NOMO-1 treated with DMSO at 0.1 percent for 48 hours (cell line): ENCODE measurements at regions not wholly inside any gene's neighbourhood (a gene's known extent, or its start where the extent isn't known, plus 50 kb on each side); places are given as distances from the start of the nearest gene placed in this dataset.
A peak's percentile ranks its signal among the peaks of the same experiment; 100 is the strongest.
"Not testable (repeated sequence)": the region's sequence is repeated elsewhere in the genome, so short reads cannot be mapped to it uniquely, and the experiment has no call there.

Experiments used
- DNase-seq: peaks from one replicate; lab custom pipeline; 2025; ENCODE audit not compliant: unreplicated experiment; lab: John Stamatoyannopoulos, UW

DNA sequence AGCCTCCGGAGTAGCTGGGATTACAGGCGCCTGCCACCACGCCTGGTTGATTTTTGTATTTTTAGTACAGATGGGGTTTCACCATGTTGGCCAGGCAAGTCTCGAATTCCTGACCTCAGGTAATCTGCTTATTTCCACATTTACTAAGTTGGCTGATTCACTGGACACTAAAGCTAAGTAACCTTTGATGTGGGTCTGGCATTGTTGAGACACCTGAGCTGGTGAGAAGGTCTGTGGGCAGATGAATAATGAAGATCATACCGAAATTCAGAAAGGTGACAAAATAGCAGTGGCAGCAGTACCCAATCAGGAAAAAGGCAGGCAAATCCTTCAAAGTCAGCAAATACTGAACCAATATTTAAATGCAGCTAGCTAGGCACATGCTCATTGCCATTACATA lies 210.6 kb upstream of the ZNF608 start:
- no peak for DNase-seq

DNA sequence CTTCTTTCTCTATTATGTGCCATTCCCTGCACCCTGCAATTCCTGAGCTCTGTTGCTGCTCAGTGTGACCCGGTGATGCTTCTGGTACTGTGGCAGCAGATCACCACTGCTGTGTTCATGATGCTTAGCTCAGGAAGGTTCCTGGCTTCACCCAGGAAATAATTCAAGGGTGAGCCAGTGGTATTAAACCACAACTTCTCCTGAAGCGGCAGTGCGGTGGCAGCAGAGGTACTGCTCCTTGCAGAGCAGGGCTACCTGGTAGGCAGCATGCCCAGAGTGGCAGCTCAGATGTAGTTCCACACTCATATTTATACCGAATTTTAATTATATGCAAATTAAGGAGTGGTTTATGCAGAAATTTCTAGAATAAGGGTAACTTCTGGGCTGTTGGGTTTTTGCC lies 213.8 kb upstream of the ZNF608 start:
- no peak for DNase-seq

DNA sequence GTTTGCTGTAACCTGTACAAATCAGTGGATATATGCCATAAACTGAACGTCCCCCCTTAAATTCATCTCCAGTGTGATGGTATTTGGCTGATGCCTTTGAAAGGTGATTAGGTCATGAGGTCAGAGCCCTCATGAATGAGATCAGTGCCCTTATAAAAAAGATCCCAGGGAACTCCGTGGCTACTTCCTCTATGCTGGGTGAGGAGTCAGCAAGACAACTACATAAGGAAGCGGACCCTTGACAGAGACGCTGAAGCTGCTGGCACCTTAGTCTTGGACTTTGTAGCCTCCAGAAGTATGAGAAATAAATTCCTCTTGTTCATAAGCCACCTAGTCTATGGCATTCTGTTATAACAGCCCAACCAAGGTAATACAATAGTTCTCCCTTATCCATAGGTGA lies 215.1 kb upstream of the ZNF608 start:
- no peak for DNase-seq

DNA sequence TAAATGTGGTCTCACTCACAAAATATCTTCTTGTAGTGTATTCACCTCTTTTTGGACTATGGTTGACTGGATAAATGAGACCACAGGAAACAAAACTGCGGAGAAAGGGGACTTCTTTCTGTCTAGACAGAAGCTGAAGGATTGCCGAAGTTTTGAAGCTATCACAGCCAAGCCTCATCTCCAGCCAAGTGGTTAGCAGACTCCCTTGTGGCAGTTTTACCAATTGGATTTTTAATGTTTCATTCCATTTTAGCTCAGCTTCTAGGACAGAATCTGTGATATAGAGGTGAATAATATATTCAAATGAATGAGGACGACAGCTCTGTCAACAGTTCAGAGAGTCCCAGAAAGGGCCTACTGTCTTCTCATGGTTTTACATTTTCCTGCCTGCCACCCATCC lies 215.7 kb upstream of the ZNF608 start:
- DNase-seq = no peak

DNA sequence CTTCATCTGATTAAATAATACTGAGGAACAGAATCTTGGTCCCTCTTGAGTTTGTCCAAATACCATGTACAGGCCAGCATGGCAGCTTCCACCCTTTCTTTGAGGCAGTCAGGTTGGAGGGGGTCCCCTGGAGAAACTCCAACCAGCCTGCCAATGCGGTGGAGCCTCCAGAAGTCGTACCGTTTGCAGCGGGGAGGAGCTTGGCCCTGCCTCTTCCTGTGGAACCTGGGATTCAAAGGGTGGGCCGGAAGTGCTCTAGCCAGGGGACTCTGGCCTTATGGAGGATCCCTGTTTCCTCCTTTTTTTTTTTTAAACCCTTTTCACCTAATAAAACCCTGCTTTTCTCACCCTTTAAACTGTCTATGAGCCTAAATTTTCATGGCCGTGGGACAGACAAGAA lies 216.3 kb upstream of the ZNF608 start:
- DNase-seq = no peak

DNA sequence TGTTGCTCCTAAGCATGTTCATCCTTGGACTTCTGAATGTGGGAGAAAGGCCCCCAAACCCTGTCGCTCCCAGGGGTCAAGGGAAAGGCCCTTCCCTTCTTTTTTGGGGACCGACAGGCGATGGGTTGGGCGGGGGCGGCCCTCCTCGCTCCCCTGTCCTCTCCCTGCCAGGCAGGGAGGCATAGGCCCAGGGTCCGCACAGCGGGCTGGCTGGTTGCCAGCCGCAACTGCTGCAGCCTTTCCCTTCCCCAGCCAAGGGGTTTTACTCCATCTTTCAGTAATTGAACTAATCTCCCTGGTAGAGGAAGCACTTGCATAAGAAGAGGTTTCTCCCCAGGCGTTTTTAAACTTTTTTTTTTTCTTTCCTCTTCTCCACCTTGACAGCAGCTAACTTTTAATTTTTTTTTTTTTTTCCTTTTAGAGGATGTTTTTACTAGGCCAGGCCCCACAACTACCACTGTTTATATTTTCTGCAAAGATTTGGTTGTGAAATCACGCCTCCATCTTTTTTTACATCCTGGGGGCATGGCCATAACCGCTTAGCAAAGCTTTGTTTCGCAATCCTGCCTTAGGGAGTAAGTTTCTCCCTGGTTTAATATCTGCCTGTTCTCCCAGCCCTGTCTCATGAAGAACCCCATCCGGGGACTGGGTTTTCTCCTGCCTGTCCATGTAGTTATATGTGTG lies 216.9 kb upstream of the ZNF608 start:
- DNase-seq = peak; percentile 69

DNA sequence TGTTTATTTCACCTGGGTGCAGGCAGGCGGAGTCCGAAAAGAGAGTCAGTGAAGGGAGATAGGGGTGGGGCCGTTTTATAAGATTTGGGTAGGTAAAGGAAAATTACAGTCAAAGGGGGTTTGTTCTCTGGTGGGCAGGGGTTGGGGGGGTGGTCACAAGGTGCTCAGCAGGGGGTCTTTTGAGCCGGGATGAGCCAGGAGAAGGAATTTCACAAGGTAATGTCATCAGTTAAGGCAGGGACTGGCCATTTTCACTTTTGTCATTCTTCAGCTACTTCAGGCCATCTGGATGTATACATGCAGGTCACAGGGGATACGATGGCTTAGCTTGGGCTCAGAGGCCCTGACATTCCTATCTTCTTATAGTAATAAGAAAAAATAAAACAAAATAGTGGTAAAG lies 220.3 kb upstream of the ZNF608 start:
- not testable (repeated sequence) for DNase-seq

DNA sequence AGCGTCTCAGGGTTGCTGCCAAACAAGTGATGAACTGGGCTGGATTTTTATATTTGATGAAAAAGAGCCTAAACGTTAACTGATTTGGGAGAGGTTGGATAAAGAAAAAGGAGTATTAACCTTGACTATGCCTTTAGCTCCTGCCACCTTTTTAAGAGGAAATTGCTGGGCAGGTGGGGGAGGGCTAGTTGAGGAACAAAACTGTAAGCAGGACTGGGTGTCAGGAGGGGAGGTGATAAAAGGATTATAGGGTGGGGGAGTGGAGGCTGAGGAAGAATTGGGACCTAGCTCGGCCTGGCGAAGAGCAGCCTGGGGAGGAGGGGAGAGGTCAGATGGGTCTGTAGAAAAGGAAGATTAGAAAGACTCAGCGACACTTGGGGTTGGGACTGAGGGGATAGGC lies 223.9 kb upstream of the ZNF608 start:
- not testable (repeated sequence) for DNase-seq

DNA sequence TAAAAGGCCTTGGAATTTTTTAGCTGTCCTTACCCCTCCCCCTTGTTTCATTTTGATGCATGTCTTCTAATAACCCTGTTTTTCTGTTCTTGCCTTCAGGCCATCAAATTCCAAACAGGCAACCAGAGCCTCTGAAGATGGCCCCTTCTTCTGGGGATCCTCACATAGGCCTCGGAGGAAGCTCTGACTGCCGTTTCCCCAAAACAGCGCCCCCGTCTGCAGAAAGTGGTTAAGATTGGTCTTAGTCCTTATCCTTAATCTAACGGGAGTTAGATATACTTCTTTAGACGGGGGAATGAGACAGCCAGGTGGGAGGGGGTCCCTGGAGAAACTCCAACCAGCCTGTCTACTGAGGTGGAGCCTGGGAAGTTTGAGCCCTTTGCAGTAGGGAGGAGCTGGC lies 226.3 kb upstream of the ZNF608 start:
- no peak for DNase-seq

DNA sequence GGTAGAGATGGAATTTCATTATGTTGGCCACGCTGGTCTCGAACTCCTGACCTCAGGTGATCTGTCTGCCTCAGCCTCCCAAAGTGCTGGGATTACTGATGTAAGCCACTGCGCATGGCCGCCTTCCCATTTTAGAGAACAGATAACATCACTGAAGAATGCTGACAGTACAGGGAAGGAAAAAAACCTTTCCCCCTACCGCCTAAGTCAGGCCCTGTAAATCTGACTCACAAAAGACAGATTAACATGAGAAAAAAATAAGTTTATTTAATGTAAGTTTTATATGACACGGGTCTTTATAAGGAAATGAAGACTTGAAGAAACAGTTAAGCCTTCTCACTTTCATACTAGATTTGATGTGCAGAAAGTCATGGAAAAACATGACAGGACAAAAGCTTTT lies 227.2 kb upstream of the ZNF608 start:
- no peak for DNase-seq

DNA sequence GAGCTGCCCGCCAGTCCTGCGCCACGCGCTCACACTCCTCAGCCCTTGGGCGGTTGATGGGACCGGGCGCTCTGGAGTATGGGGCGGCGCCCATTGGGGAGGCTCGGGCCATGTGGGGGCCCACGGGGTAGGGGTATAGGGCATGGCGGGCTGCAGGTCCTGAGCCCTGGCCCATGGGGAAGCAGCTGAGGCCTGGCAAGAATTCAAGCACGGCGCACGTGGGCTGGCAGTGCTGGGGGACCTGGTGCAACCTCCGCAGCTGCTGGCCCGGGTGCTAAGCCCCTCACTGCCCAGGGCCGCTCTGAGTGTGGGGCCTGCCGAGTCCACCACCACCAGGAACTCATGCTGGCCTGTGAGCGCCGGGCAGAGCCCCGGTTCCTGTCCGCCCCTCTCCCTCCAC lies 229.6 kb upstream of the ZNF608 start:
- no peak for DNase-seq

DNA sequence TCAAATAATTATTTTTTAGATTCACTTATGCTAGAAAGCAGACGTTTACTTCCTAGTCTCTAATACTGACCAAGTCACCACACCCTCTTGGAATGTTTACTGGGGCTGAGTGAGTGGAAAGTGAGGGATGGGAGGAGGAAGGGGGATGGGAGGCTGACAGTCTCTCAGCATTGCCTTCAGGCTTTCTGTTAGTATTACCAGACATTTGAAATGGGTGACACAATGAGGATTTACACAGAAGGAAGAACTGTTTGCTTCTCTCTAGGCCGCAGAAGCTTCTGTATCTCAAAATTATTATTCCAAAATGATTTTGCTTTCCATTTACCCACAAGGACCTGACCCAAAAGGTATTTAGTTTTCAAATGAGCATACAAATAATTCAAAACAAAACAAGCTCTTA lies 232.8 kb upstream of the ZNF608 start:
- DNase-seq = no peak

DNA sequence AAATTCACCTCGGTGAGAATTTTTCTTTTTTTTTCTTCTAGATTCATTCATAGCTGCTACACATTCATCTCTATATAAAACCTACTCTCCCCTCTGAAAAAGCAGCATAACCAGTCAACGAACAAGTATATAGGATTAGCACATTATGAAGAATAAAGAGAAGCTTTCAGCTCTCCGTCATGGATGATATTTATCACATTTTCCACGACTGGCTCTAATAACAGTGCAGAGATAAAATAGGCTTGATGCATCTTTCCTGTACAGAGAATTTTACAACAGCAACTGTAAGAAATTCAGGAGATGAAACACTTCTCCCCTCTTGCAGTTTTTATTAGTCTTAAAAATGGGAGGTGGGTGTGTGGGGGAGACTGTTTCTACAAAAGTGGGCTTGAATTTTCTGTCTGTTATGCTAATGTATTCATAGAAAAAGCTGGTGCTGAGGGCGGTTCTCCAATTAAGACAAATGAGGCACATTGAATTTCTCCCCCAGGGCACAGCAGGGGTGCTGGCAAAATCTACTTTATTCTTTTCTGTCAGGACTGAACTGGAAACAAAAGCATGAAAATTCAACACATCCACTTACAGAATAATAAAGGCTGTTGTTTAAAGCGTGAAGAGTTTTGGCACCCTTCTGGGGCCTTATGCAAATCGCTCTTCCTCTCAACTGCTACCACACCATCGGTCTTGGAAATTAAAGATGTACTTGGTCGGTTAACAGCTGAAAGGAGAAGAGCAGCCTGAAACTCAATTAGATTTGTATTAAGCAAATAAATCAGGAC lies 233.9 kb upstream of the ZNF608 start:
- no peak for DNase-seq

DNA sequence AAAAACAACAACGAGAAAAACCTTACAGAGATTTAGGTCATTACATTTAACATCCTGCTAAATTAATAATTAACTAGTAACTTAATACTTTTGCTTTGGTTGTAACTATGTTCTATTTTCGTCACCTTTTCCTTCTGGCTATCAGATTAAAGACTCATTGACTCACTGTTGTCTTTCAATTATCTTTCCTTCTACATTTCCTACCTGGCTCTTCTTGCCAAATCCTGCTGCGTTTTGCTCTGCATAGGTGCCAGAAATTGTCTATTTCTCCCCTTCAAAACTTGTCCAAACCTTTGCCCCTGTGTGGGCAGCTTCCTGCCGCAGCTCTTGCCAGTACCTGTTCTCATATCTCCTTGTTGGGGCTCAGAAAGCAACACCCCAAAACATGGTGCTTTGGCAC lies 235.5 kb upstream of the ZNF608 start:
- DNase-seq = no peak

DNA sequence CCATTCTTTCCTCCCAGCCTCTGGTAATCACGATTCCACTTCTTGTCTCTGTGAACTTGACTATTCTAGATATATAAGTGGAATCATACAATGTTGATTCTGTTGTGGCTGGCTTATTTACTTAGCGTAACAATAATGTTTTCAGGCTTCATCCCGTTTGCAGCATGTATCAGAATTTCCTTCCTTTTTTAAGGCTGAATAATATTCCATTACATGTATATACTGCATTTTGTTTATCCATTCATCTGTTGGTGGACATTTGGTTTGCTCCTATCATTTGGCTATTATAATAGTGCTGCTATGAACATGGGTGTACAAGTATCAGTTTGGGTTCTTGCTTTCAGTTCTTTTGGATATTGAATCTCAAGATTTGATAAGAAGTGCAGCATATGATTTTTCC lies 239.7 kb upstream of the ZNF608 start:
- no peak for DNase-seq

DNA sequence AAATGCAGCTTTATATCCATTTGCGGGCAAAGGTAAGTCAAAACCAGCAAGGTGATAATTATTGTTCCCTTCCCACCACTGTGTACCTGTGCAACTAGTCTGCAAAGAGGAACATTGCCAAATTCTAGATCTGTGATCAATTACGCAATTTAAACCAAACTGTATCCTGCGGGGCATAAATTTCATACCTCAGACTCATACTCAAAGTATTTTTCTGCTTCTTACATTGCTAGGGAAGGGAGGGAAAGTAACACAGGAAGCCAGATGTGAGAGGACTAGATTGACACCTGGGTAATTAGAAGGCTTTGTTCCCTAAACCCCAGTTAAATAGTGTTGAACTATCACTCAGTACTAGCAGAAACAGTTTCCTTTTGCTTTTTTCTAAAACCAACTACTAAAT lies 240.2 kb upstream of the ZNF608 start:
- peak; percentile 4 for DNase-seq

DNA sequence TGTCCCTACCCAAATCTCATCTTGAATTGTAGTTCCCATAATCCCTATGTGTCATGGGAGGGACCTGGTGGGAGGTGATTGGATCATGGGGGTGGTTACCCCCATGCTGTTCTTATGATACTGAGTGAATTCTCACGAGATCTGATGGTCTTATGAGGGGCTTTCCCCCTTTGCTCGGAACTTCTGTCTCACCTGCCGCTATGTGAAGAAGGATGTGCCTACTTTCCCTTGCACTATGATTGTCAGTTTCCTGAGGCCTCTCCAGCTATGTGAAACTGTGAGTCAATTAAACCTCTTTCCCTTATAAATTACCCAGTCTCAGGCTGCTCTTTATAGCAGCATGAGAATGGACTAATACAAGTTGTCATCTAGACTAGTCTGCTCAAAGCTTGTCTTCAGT lies 241.3 kb upstream of the ZNF608 start:
- not testable (repeated sequence) for DNase-seq

DNA sequence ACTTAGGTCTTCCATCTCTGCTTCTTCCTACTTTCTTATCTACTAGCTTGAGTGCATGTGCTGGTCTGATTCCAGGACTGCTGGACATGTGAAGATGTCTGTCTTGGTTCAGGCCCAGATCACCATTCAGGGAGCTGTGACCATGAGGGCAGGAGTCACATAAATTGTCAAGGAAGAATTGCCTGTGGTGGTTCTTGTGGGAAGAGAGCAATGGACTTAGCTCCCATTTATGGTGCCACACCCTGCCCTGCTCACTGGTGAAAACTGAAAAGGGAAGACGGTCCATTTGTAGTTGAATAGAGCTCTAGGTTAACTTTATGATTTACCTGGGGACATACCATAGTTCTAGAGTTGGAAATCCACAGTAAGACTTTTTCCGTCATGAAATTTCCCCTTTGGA lies 244.3 kb upstream of the ZNF608 start:
- DNase-seq = no peak

DNA sequence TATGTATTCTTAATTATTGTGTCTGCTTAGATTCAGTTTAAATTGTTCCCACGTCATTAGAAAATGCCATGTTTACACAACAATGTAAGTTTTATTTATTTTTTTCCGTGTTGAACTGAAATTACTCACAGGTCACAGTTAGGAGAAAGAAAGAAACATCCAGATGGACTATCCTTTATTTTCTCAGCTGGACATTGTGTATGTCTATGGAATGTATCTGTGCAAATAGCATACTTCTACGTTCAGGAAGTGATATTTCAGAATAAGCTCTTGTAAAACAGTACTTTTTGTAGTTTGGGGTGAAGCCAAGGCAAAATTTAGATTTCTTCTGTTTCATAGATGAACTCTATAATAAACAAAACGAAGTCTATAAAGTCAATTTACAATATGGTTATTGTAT lies 249.0 kb upstream of the ZNF608 start:
- DNase-seq = no peak

DNA sequence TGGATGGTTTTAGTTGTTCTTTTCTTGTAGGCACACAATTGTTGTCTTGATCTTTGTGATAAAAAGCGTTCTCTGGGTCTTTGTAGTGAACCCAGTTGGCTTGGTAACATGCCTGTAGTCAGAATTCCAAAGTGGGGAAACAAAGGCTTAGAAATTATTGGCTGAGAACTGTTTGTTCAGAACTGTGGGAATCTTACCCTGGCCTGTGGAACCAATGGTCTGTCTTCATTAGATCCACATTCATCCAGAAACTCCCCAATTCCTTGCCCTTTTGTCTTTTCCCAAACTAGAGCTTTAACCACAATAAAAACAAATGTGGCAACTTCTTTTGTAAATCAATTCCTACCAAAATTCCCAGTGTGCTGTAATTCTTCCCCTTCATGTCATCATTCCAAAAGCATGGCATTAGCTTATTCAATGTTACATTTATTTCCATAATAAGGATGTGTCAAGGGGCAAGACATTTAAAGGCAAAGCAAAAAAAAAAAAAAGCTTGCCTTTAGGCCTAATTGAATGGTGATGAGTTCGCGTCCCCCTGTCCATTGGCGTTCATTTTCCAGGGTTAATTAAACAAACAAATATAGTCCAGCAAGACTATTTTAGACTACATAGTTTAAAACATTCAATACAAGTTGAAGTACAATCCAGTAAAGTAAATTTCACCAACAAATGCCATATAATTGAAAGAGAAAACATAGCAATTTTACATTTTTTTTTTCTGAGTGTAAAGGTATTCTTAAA lies 249.8 kb upstream of the ZNF608 start:
- no peak for DNase-seq

DNA sequence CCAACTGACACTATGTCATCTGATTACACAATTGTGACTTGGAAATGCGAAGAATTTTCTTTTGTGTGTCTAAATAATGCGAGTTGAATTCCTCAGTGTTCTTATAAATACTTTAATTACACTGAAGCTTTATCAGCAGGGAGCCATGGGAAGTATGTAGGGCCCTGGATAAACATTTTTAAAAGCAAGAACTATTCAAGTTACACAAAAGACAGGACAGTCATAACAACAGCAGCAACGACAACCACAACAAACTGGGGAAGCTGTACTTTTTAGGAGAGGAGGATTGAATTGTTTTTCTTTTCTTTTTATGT lies 250.3 kb upstream of the ZNF608 start:
- DNase-seq = no peak

DNA sequence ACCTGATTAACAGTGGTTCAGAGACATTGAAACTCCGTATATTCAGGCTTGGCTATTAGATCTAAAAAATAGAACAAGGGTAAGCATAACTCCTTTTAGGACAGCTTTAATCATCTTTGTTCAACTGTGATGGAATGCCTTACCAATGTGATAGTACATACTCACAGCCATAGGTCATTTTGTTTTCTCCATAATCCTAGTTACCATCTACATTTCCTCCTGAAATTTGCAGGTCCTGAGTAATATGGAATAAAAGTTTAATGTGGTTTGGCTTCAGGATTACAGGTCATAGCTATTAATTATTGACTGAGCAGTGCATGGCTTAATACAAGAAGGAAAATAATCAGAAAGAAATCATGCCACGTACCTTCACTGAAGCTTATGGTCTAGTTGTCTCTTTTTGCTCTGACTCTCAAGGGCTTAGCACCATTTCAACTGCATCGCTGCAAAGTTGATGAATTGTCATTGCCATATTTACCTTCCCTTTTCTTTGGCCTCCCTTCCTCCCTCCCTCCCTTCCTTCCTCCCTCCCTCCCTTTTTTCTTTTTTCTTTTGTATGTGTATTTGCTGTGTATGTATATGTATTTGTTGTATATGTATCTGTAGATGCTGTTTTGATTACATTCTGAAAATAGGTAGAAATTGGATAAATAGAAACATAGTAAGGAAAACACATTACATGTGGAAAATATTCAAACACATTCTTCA lies 250.9 kb upstream of the ZNF608 start:
- DNase-seq = no peak
